Cardiac muscle cell (in vitro differentiated cells and primary cell): ENCODE measurements at regions not wholly inside any gene's neighbourhood (a gene's known extent, or its start where the extent isn't known, plus 50 kb on each side); places are given as distances from the start of the nearest gene placed in this dataset.
A peak's percentile ranks its signal among the peaks of the same experiment; 100 is the strongest.

ENCODE experiments used
- DNase-seq, 2 donors: peaks; one replicate each; pipeline versions ENCODE4 v3.0.0 to v3.0.0-alpha.2; 2010 to 2017; ENCODE audit warnings: low read depth in 1 of 2, low spot score in 1 of 2
- H3K27ac ChIP-seq: fragments of 200-600 bp; sonication (generic); 2 replicates; pipeline ENCODE4 v1.5.1; 2016
- H3K27me3 ChIP-seq: fragments of 200-600 bp; sonication (generic); 2 replicates; pipeline ENCODE4 v1.6.0; 2016; ENCODE audit warnings: control low read depth
- H3K36me3 ChIP-seq: fragments of 200-600 bp; sonication (generic); 2 replicates; pipeline ENCODE4 v1.5.1; 2016; ENCODE audit warnings: control low read depth
- H3K4me1 ChIP-seq: fragments of 200-600 bp; sonication (generic); 2 replicates; pipeline ENCODE4 v1.8.1; 2017; ENCODE audit warnings: low read depth, mild to moderate bottlenecking, mixed run types
- H3K4me3 ChIP-seq: fragments of 200-600 bp; sonication (generic); 2 replicates; pipeline ENCODE4 v1.5.1; 2016; ENCODE audit warnings: mild to moderate bottlenecking
- H3K9me3 ChIP-seq: fragments of 200-600 bp; sonication (generic); 2 replicates; pipeline ENCODE4 v1.5.1; 2017; ENCODE audit warnings: low read depth, mild to moderate bottlenecking, control low read depth
- TF ChIP-seq, protein P1 (sequence below): IDR thresholded peaks from 2 replicates; pipeline ENCODE4 v1.5.1; 2012; ENCODE audit warnings: low read depth, mild to moderate bottlenecking, low read length

DNA sequence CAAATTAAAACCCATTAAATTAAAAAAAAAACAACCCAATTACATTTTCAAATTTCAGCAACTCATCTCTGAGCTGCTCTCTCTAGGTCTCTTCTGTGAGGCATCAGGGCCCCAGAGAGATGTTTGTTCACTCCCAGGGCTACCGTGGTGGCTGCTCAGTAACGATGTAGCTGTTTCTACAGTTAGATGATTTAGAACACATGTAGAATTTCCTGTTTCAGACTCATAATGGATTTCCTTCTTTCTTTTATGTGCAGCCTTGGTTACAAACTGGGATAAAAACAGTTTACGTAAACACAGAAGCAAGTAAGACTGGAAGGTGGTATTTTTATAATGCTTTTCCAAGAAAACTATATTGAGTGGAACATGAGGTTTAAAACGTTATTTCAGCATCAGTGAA lies 116.1 kb upstream of the CCN2 start:
- H3K27me3 ChIP-seq, result no peaks in the 10 kb centered on the region
- no peak overlapping the region for H3K27ac ChIP-seq
- no peak overlapping the region for H3K4me3 ChIP-seq
- TF ChIP-seq, protein P1, sequence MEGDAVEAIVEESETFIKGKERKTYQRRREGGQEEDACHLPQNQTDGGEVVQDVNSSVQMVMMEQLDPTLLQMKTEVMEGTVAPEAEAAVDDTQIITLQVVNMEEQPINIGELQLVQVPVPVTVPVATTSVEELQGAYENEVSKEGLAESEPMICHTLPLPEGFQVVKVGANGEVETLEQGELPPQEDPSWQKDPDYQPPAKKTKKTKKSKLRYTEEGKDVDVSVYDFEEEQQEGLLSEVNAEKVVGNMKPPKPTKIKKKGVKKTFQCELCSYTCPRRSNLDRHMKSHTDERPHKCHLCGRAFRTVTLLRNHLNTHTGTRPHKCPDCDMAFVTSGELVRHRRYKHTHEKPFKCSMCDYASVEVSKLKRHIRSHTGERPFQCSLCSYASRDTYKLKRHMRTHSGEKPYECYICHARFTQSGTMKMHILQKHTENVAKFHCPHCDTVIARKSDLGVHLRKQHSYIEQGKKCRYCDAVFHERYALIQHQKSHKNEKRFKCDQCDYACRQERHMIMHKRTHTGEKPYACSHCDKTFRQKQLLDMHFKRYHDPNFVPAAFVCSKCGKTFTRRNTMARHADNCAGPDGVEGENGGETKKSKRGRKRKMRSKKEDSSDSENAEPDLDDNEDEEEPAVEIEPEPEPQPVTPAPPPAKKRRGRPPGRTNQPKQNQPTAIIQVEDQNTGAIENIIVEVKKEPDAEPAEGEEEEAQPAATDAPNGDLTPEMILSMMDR, result no peak
- no peaks in the 10 kb centered on the region for H3K36me3 ChIP-seq
- H3K9me3 ChIP-seq, result no peaks in the 10 kb centered on the region
- H3K4me1 ChIP-seq, result no peaks in the 10 kb centered on the region
- DNase-seq, result no peak

DNA sequence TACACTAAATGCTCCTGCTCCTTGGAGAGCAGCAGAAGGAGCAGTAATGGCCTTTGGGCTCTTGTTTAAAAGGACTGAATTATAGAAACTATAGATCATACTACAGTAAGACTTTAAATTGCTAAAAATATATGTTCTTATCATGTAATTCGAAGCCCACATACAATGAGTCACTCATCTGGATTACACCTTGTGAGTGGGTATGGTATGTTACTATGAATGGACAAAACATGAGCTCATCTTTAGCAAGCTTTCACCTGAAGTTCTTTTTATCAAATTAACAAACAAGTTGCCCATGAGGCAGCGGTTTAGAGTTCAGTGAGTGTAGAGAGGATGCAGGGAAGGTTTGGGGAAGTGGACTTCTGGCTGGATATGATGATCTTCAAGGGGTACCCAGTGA lies 114.4 kb upstream of the CCN2 start:
- TF ChIP-seq, protein P1, result no peak
- Histone ChIP-seq H3K4me3 (no peak overlapping the region), H3K27ac (no peak overlapping the region), H3K4me1 (no peaks in the 10 kb centered on the region), H3K36me3 (no peaks in the 10 kb centered on the region), H3K27me3 (no peaks in the 10 kb centered on the region), H3K9me3 (no peaks in the 10 kb centered on the region)
- no peak for DNase-seq

DNA sequence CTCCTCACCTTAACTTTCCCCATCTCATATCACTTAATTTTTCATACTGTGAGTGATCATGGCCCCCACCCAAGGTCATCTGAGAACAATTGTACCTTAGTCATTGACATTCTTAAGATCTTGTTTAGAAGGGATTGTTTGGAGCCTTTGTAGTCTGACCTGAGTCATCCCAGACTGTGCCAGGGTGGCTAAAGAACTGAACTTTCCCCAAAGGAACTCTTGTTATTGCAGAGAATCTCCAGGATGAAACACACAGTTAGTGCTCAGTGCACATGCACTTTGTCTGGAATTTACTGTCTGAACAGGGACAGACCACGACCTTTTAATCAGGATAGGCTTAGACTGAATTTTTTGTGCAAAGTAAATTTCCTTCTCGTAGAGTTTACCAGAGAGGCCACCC lies 112.6 kb upstream of the CCN2 start:
- Histone ChIP-seq H3K9me3 (no peaks in the 10 kb centered on the region), H3K27ac (no peak overlapping the region), H3K4me1 (no peaks in the 10 kb centered on the region), H3K4me3 (no peak overlapping the region), H3K27me3 (no peaks in the 10 kb centered on the region), H3K36me3 (no peaks in the 10 kb centered on the region)
- TF ChIP-seq, protein P1, result no peak
- DNase-seq, result peak in 1 of 2 donors; percentile 74

DNA sequence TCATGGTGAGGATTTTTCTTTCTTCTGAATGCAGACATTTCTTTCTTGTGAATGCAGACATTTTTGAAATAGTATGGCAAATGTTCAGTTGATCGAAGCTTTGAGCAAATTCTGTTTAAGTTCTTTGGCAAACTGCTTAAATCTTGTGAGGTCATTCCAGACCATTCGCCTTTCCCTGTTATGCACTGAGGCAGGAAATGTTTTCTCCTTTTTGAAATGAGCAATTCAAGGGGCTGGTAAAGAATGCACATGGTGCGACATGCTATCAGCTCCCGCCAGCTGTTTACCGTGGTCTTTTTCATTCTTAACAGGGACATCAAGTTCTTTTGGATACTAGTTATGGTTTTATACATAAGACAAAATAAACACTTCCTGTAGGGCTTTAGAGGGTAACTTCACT lies 112.0 kb upstream of the CCN2 start:
- Histone ChIP-seq H3K4me1 (no peaks in the 10 kb centered on the region), H3K27ac (no peak overlapping the region), H3K36me3 (no peaks in the 10 kb centered on the region), H3K27me3 (no peaks in the 10 kb centered on the region), H3K9me3 (no peaks in the 10 kb centered on the region), H3K4me3 (no peak overlapping the region)
- TF ChIP-seq, protein P1, result no peak
- peak in 1 of 2 donors; percentile 84 for DNase-seq

DNA sequence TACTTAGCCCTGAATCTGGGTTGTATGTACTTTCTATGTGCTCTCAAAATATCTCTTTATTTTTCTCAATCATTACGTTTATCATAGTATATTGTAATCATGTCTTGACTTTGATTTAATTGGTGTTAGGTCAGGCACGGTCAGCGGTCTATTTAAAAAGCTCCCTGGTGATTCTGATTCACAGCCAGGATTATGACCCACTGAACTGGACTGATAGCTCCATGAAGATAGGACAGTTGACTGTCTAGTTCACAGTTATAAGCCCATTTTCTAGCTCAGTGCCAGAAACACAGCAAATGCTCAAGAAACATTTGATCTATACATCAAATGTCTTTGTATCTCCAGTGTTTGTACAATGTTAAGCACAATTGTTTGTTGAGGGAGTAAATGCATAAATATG lies 111.5 kb upstream of the CCN2 start:
- no peaks in the 10 kb centered on the region for H3K36me3 ChIP-seq
- H3K9me3 ChIP-seq, result no peaks in the 10 kb centered on the region
- no peak overlapping the region for H3K4me3 ChIP-seq
- no peaks in the 10 kb centered on the region for H3K27me3 ChIP-seq
- H3K4me1 ChIP-seq, result no peaks in the 10 kb centered on the region
- DNase-seq, result no peak
- H3K27ac ChIP-seq, result no peak overlapping the region
- TF ChIP-seq, protein P1, result no peak

DNA sequence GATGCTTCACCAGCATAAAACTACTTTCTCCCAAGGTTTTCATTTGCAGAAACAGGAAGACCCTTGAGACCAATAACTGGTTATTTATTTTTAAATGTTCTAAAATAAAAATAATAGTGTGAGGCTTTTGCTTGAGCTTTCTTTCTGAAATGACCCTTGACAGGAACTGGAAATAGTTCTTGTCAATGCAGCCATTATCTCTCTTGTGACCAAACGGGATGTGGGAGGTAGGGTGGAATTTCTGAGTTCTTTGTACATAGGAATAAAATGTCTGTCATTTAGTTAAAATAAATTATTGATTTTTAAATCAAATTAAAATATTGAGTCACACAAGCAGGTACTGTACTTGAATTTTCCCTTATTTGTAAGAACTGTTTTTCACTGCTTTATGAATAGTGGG lies 110.2 kb upstream of the CCN2 start:
- H3K9me3 ChIP-seq, result no peaks in the 10 kb centered on the region
- TF ChIP-seq, protein P1, result no peak
- no peaks in the 10 kb centered on the region for H3K4me1 ChIP-seq
- no peaks in the 10 kb centered on the region for H3K27me3 ChIP-seq
- no peak overlapping the region for H3K27ac ChIP-seq
- H3K36me3 ChIP-seq, result no peaks in the 10 kb centered on the region
- no peak overlapping the region for H3K4me3 ChIP-seq
- DNase-seq, result no peak
